GM19467 (cell line): ENCODE measurements at regions not wholly inside any gene's neighbourhood (a gene's known extent, or its start where the extent isn't known, plus 50 kb on each side); places are given as distances from the start of the nearest gene placed in this dataset.

Source experiments
- ATAC-seq: cut with Tn5 transposase; IDR thresholded peaks from one replicate; pipeline ENCODE4 v1.9.1; 2021; ENCODE audit warnings: mild to moderate bottlenecking, moderate library complexity; ENCODE audit not compliant: unreplicated experiment

- ATAC-seq: no peak
These were observed 116.3 kb downstream of the NAV1 start for GRCh38 chr1:201655243-201655642.

- no peak for ATAC-seq
These were observed 117.0 kb downstream of the NAV1 start for GRCh38 chr1:201655910-201656309.

- ATAC-seq: no peak
These were observed 117.5 kb downstream of the NAV1 start for GRCh38 chr1:201656311-201657032.

- ATAC-seq: no peak
These were observed 120.6 kb downstream of the NAV1 start for GRCh38 chr1:201659572-201659971.

- ATAC-seq: no peak
These were observed 122.2 kb downstream of the NAV1 start for GRCh38 chr1:201660931-201661822.

GRCh38 chr1:201661823-201662359 lies 123.0 kb downstream of the NAV1 start:
- no peak for ATAC-seq

- no peak for ATAC-seq
These were observed 123.7 kb downstream of the NAV1 start for GRCh38 chr1:201662646-201663045.

GRCh38 chr1:201663491-201664113 lies 124.7 kb downstream of the NAV1 start:
- no peak for ATAC-seq

- ATAC-seq: no peak
These were observed 126.1 kb downstream of the NAV1 start for GRCh38 chr1:201665036-201665435.

GRCh38 chr1:201666102-201666501 lies 127.2 kb downstream of the NAV1 start:
- ATAC-seq: no peak

GRCh38 chr1:201666645-201667044 lies 127.7 kb downstream of the NAV1 start:
- no peak for ATAC-seq

GRCh38 chr1:201667479-201667878 lies 128.6 kb downstream of the NAV1 start:
- no peak for ATAC-seq

GRCh38 chr1:201670517-201670916 lies 131.6 kb downstream of the NAV1 start:
- ATAC-seq: no peak

- ATAC-seq: no peak
These were observed 133.8 kb downstream of the NAV1 start for GRCh38 chr1:201672685-201673084.

GRCh38 chr1:201673093-201673492 lies 134.2 kb downstream of the NAV1 start:
- ATAC-seq: no peak

GRCh38 chr1:201673915-201674314 lies 135.0 kb downstream of the NAV1 start:
- ATAC-seq: no peak

GRCh38 chr1:201675143-201675542 lies 136.2 kb downstream of the NAV1 start:
- ATAC-seq: no peak

GRCh38 chr1:201676197-201676596 lies 137.3 kb downstream of the NAV1 start:
- ATAC-seq: no peak

- no peak for ATAC-seq
These were observed 137.7 kb downstream of the NAV1 start for GRCh38 chr1:201676641-201677040.

- no peak for ATAC-seq
These were observed 139.6 kb downstream of the NAV1 start for GRCh38 chr1:201678264-201679101.
